ENCODE measurements at regions not wholly inside any gene's neighbourhood (a gene's known extent, or its start where the extent isn't known, plus 50 kb on each side); places are given as distances from the start of the nearest gene placed in this dataset.

DNA sequence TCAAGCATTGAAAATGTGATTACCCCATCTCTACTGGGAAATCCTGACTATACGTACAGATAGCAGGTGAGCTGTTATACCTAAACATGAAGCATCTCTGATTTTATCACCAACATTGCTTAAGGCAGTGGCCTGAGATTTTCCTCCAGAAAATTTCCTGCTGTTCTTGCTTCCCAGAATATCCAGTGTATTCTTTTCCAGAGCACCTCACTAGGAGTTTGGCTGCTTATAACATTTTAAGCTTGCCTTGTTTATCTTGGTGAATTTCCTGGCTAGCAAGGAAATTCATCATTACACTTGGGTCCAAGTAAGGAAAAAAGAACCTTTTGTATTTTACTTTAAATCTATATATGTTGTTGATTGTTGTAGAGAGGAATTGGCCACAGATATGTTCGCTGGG lies 73.0 kb upstream of the CLCN4 start:
- TF ChIP-seq, protein P1, sequence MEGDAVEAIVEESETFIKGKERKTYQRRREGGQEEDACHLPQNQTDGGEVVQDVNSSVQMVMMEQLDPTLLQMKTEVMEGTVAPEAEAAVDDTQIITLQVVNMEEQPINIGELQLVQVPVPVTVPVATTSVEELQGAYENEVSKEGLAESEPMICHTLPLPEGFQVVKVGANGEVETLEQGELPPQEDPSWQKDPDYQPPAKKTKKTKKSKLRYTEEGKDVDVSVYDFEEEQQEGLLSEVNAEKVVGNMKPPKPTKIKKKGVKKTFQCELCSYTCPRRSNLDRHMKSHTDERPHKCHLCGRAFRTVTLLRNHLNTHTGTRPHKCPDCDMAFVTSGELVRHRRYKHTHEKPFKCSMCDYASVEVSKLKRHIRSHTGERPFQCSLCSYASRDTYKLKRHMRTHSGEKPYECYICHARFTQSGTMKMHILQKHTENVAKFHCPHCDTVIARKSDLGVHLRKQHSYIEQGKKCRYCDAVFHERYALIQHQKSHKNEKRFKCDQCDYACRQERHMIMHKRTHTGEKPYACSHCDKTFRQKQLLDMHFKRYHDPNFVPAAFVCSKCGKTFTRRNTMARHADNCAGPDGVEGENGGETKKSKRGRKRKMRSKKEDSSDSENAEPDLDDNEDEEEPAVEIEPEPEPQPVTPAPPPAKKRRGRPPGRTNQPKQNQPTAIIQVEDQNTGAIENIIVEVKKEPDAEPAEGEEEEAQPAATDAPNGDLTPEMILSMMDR (IDR thresholded peaks at IDR 0.05; ENCODE audit: insufficient read depth, low read length, poor library complexity, severe bottlenecking), result no peak
- H3K27me3 ChIP-seq (replicated peaks; ENCODE audit: control insufficient read depth, insufficient read depth, low read length), result no peaks in the 10 kb centered on the region
- H3K4me3 ChIP-seq (replicated peaks; ENCODE audit: low read depth, low read length), result no peak overlapping the region
- no peaks in the 10 kb centered on the region for H3K36me3 ChIP-seq (ENCODE audit: control insufficient read depth, insufficient read depth, low read length)
- DNase-seq (ENCODE audit: extremely low read depth, insufficient read length), result no peak

DNA sequence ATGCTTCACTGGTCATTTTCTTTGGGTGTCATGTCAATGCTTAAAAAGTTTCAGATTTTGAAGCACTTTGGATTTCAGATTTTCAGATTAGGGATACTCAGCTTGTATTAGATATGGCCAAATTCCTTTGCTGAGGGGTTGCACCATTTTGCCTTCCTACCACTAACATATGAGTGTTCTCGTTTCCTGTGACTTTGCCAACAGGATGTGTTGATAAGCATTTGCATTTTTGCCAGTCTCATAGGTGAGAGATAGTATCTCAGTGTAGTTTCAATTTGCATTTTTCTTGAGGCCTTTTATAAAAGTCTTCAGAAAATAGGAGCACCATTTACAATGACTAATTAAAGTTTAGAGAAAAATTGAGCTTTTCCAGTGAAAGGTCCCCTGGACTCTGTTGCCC lies 71.6 kb upstream of the CLCN4 start:
- TF ChIP-seq, protein P1 (IDR thresholded peaks at IDR 0.05; ENCODE audit: insufficient read depth, low read length, poor library complexity, severe bottlenecking), result no peak
- H3K36me3 ChIP-seq (ENCODE audit: control insufficient read depth, insufficient read depth, low read length), result no peaks in the 10 kb centered on the region
- no peaks in the 10 kb centered on the region for H3K27me3 ChIP-seq (replicated peaks; ENCODE audit: control insufficient read depth, insufficient read depth, low read length)
- DNase-seq (ENCODE audit: extremely low read depth, insufficient read length), result no peak
- H3K4me3 ChIP-seq (replicated peaks; ENCODE audit: low read depth, low read length), result no peak overlapping the region

DNA sequence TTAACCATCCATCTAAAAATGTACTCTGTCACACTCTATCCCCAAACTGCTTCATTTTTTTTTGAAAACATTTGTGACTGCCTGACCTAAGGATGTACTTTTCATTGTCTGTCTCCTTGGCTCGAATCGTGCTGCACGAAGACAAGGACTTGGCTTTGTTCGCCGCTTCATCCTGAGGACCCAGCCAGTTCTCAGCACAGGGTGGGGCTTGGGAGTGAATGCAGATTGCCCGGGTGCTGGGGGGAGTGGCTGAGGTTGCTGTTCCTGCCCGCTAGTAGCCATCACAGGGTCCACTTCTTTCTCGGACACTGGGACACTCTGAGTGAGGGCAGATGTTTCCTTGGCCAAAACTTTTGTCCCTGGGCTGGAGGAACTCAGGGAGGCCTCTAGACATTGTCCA lies 70.1 kb upstream of the CLCN4 start:
- Histone ChIP-seq H3K27me3 (replicated peaks; ENCODE audit: control insufficient read depth, insufficient read depth, low read length) (no peaks in the 10 kb centered on the region), H3K4me3 (replicated peaks; ENCODE audit: low read depth, low read length) (no peak overlapping the region), H3K36me3 (ENCODE audit: control insufficient read depth, insufficient read depth, low read length) (no peaks in the 10 kb centered on the region; the same call in 1 of the 2 replicates)
- TF ChIP-seq, protein P1 (IDR thresholded peaks at IDR 0.05; ENCODE audit: insufficient read depth, low read length, poor library complexity, severe bottlenecking), result no peak
- DNase-seq (ENCODE audit: extremely low read depth, insufficient read length), result no peak

DNA sequence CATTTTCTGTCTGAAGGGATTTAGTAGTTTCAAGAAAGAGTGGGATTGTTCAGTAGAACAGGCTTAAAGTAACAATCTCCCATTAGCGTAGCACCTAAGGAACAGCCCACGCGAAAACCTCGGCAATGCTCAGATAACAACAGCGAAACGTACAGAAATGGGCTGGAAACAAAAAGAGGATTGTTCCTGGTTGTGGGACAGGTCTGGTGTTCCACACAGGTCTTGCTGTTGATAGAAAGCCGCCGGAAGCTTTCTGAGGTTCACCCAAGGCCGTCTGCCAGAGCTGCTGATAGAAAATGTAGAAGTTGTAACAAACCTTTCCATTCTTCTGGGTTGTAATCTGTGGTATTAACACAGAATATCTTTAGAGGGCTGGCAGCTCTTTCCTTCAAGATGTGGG lies 69.4 kb upstream of the CLCN4 start:
- DNase-seq (ENCODE audit: extremely low read depth, insufficient read length), result no peak
- Histone ChIP-seq H3K27me3 (replicated peaks; ENCODE audit: control insufficient read depth, insufficient read depth, low read length) (no peaks in the 10 kb centered on the region), H3K36me3 (ENCODE audit: control insufficient read depth, insufficient read depth, low read length) (no peaks in the 10 kb centered on the region; the same call in 1 of the 2 replicates), H3K4me3 (replicated peaks; ENCODE audit: low read depth, low read length) (no peak overlapping the region)
- TF ChIP-seq, protein P1 (IDR thresholded peaks at IDR 0.05; ENCODE audit: insufficient read depth, low read length, poor library complexity, severe bottlenecking), result no peak

DNA sequence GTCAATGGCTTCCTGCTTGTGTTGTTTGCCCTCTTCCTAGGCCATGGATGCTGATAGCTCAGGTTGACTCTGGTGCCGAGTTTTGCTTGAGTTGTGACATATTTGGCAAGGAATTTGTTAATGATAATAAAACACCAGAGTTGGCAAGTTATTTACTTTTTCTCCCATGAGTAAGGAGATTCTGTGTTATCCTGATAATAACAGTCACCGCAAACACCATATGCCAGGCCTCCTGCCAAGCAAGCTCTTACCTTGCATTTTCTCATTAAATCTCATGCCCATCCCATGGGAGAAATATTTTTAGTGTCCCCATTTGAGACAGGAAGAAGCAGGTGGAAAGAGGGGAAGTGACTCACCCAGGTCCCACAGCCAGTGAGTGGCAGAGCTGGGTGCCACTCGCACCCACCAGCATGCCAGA lies 67.4 kb upstream of the CLCN4 start:
- H3K27me3 ChIP-seq (replicated peaks; ENCODE audit: control insufficient read depth, insufficient read depth, low read length), result no peaks in the 10 kb centered on the region
- no peak for DNase-seq (ENCODE audit: extremely low read depth, insufficient read length)
- H3K36me3 ChIP-seq (ENCODE audit: control insufficient read depth, insufficient read depth, low read length), result no peaks in the 10 kb centered on the region; the same call in 1 of the 2 replicates
- TF ChIP-seq, protein P1 (IDR thresholded peaks at IDR 0.05; ENCODE audit: insufficient read depth, low read length, poor library complexity, severe bottlenecking), result no peak
- no peak overlapping the region for H3K4me3 ChIP-seq (replicated peaks; ENCODE audit: low read depth, low read length)

DNA sequence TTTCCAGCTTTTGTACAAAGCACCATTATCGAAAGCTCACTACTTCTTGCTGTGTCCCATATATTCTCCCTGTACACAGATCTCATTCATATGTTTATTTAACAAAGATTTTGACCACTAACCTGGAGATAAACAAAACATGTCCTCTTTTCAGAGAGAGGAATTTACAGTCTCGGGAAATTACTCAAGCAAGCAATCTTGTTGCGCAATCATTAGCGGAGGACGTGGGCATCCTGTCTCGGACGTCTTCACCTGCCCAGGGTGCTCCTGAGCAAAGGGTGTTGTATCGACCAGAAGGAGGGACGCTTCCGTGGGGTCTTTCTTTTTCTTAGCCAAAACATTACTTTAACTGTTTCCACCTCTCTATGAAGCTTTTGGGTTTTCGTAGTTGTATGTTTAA lies 66.5 kb upstream of the CLCN4 start:
- Histone ChIP-seq H3K36me3 (ENCODE audit: control insufficient read depth, insufficient read depth, low read length) (no peaks in the 10 kb centered on the region; the same call in 1 of the 2 replicates), H3K4me3 (replicated peaks; ENCODE audit: low read depth, low read length) (no peak overlapping the region), H3K27me3 (replicated peaks; ENCODE audit: control insufficient read depth, insufficient read depth, low read length) (no peaks in the 10 kb centered on the region)
- TF ChIP-seq, protein P1 (IDR thresholded peaks at IDR 0.05; ENCODE audit: insufficient read depth, low read length, poor library complexity, severe bottlenecking), result no peak
- DNase-seq (ENCODE audit: extremely low read depth, insufficient read length), result no peak
